ENCODE measurements at regions not wholly inside any gene's neighbourhood (a gene's known extent, or its start where the extent isn't known, plus 50 kb on each side); places are given as distances from the start of the nearest gene placed in this dataset.

- no peak for TF ChIP-seq EZH2 (IDR thresholded peaks at IDR 0.05)
- TF ChIP-seq POLR2AphosphoS5 (IDR thresholded peaks at IDR 0.05; ENCODE audit: low read depth, low read length), result no peak
- TF ChIP-seq RAD21 (IDR thresholded peaks at IDR 0.05; ENCODE audit: low read depth), result no peak
- TF ChIP-seq ZBTB33 (IDR thresholded peaks at IDR 0.05; ENCODE audit: extremely low read depth, insufficient replicate concordance, low read length), result no peak
- no peak for TF ChIP-seq EZH2phosphoT487 (IDR thresholded peaks at IDR 0.05; ENCODE audit: borderline replicate concordance)
- no peak for TF ChIP-seq ZNF274 (IDR thresholded peaks at IDR 0.05; ENCODE audit: low read depth, low read length)
- TF ChIP-seq TCF7L2 (IDR thresholded peaks at IDR 0.05; ENCODE audit: borderline replicate concordance, extremely low read depth, insufficient read depth, insufficient read length), result no peak
- no peak for TF ChIP-seq YY1 (IDR thresholded peaks at IDR 0.05; ENCODE audit: extremely low read depth, insufficient replicate concordance, low read depth, low read length)
- no peak for TF ChIP-seq REST (IDR thresholded peaks at IDR 0.05; ENCODE audit: low read depth)
- TF ChIP-seq ELF1 (IDR thresholded peaks at IDR 0.05; ENCODE audit: borderline replicate concordance, low read depth), result no peak
- TF ChIP-seq, protein P1, sequence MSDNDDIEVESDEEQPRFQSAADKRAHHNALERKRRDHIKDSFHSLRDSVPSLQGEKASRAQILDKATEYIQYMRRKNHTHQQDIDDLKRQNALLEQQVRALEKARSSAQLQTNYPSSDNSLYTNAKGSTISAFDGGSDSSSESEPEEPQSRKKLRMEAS (IDR thresholded peaks at IDR 0.05), result no peak
- intact Hi-C loops (cut with micrococcal nuclease), result loop anchor here (10.0 kb wide), 1 partner anchor 331 kb away; no protein-coding TSS in a partner anchor
- POLR2A ChIA-PET, result no interaction called here
Measured at GRCh38 chr3:168545591-168545990, 449.9 kb upstream of the GOLIM4 start.

More at GRCh38 chr3:168545591-168545990, 449.9 kb upstream of the GOLIM4 start:
- RAD21 ChIA-PET (ENCODE audit: low non-redundant PET in 1 of 2, low total read pairs in 2 of 2, uncharacterized antibody in 2 of 2, unreplicated experiment in 2 of 2), result no interaction called here
- Histone ChIP-seq H3K27ac (ENCODE audit: low read depth, low read length) (no peak overlapping the region), H3K4me3 (replicated peaks in 1 of 2; ENCODE audit: low read depth in 1 of 2, low read length in 2 of 2) (no peak overlapping the region), H3K9me3 (ENCODE audit: control insufficient read depth in 1 of 2, insufficient read depth in 1 of 2, low read depth in 1 of 2, low read length in 2 of 2) (no peaks in the 10 kb centered on the region), H3K4me2 (ENCODE audit: low read length) (no peak overlapping the region), H3K4me1 (ENCODE audit: control insufficient read depth in 1 of 2, insufficient read depth in 2 of 2, low read length in 2 of 2) (no peaks in the 10 kb centered on the region), H3K27me3 (ENCODE audit: insufficient read depth, low read length) (no peaks in the 10 kb centered on the region), H2AFZ (ENCODE audit: low read depth, low read length, poor library complexity, severe bottlenecking) (no peak overlapping the region), H3K79me2 (ENCODE audit: insufficient read depth, low read length) (no peaks in the 10 kb centered on the region), H3K9ac (ENCODE audit: low read length) (no peak overlapping the region), H4K20me1 (ENCODE audit: insufficient read depth) (no peaks in the 10 kb centered on the region; the same call in 1 of the 2 replicates), H3K9me2 (ENCODE audit: insufficient read depth) (no peaks in the 10 kb centered on the region), H3K36me3 (ENCODE audit: control insufficient read depth in 1 of 2, insufficient read depth in 2 of 2, low read length in 2 of 2) (no peaks in the 10 kb centered on the region)
- CTCF ChIA-PET, result interaction anchor here (2.1 kb wide), 1 partner anchor 9 kb away, joined by 9 read pairs; no protein-coding TSS in a partner anchor
- DNase-seq (ENCODE audit: low read depth, low spot score) (no peak), ATAC-seq (no peak)
- no TSS peak for BruUV-seq (replicated peaks)
